Fibroblast of the conjunctiva (primary cell): ENCODE measurements at regions not wholly inside any gene's neighbourhood (a gene's known extent, or its start where the extent isn't known, plus 50 kb on each side); places are given as distances from the start of the nearest gene placed in this dataset.
"Not testable (repeated sequence)": the region's sequence is repeated elsewhere in the genome, so short reads cannot be mapped to it uniquely, and the experiment has no call there.

Experiments used
- DNase-seq: peaks from one replicate; pipeline ENCODE4 v3.0.0-alpha.2; 2010; ENCODE audit warnings: low read depth

DNA sequence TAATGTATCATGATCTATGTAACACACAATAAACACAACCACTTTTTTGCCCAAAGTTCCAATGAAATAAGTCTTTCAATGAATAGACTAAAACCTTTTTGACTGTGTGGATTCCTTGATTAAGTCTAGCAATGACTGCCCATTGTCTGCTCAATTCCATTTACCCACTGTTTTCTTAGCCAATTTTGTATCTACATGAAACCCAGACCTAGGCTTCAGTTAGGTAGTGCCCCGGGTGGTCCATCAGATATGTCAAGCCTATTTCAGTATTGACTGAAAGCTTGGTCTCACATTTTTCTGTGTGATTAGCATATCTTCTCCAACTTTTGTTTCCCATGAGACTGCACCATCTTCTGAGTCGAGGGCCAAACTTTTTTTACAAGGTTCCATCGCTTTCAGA lies 615.0 kb downstream of the C6orf118 start:
- no peak for DNase-seq

DNA sequence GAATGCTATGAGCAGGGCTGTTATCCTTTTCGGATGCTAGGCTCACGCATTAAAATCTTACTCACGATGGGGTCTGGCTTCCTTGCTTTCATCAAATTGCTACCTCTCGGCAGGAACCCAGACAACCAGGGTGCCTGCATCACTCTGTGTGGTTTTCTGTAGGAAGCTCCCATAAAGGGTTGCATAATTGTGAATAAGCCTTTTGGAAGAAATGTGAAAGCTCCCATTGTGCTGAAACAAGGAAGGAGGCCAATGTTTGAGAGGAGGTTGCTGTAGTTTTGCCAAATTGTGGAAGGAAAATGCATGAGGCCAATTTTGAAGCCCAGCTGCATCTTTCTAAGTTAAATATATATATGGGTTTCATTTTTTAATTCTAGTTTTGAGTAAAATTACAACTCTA lies 615.5 kb downstream of the C6orf118 start:
- no peak for DNase-seq

DNA sequence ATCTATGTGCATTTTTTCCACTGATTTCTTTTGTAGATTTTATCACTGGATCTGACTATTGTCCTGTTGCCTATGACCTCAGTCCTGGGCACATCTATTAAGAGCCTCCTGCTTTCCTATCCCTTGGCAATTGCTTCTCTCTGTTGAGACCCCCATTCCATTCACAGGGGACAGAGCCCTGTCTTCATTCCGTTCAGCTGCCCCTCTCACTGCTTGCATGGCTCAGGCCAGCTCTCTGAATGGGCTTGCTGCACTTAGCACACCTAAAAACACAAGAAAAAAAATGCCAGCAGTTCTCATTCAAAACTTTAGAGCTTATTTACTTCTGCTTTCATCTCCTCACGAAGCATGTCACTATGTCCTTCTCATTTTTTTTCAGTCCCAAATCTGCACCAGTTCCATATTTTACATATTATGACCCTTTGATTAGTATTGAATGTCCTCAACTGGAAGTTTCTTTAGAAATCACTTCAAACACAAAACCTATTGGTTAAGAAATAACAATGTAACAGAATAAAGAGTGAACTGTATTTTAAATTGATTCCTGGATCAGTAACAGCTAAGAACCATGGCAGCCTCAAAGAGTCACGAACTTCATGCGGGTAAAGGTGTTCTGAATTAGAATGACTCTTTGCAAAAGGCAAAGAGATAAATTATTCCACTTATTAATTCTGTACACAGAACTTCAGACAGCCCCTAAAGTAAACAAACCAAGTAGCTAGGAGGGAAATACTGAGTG lies 616.5 kb downstream of the C6orf118 start:
- no peak for DNase-seq

DNA sequence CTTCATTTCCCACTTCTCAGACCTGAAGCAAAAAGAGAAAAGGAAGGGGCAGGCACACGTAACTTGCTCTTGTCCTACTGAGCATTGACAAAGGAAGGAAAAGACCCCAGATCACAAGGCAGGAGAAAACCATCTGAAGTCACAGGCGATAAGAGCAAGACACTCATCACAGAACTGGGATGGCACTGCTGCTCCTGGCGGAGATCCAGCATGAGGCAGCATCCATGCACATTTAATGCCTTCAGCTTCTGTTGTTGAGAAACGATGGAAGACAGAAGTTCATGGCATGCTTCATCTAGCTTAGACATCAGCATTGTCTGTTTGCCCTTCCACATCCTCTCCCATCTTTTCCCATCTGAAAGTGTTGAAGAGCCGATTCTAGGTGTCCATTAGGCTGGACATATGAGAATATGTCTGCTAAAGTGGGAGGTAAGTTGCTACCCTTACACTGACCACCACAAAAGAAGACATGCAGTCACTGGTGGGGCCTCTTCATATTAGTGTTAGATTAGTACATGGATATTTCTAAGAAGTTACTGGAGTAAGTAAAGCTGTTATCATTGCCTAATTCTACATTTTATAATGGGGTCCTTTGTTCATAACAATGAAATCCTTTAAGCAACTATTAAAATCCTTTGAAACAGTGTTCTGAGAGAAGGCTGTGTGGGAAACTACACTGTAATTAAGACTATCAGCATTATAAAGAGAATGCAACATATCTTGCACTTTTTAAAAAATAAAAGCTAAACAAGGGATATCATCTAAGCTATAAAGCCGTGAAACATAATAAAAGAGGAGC lies 618.5 kb downstream of the C6orf118 start:
- no peak for DNase-seq

DNA sequence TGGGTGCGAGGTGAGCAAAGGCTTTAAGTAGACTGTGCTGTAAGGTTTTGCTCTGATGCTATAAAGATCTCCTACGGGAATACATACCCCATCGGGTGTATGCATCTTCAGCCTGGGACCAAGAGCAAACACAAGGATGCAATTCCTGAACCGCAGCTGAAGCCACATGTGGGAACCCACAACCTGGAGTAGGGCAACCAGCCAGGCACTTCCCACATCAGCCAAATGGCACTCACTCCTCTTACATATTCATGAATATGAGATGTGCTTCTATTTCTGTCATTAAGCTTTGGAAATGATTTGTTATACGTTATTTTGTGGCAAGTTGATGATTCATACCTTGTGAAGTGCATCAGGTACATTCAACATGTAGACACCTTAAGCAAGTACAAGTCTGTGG lies 619.2 kb downstream of the C6orf118 start:
- no peak for DNase-seq

DNA sequence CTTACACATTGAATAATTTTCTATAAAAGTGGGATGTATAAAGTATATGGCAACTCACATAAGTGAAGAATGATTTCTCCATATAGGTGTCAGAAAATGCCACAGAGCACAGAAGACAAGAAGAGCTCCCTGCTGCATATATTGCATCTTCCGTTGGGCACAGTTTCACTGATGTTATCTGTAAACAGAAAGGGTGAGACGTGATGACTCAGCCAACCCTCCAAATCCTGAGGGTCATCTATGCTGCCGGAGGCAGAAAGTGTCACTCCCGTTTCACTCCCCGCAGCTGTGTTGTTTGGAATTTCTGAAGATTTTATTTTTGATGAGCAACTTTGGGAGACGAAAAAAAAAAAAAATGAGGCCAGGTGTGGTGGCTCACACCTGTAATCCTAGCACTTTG lies 644.1 kb downstream of the C6orf118 start:
- no peak for DNase-seq

DNA sequence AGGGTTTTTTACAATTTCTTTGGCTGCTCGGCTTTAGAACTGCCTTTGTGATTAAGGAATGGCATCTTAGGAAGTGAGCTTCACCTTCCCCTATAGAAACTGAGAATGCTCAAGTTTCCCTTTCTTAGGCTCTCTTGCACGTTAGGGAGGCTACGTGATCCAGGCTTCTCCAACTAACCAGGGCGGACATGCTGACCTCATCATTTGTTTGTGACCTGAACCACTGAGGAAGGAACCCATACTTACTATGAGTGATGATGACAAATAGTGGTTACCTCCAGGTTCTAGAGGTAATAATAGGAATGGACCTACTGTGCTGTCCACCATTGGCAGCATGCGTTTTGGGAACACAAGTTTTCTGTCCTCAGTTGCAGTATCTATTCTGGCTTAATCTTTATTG lies 645.8 kb downstream of the C6orf118 start:
- DNase-seq, result no peak

DNA sequence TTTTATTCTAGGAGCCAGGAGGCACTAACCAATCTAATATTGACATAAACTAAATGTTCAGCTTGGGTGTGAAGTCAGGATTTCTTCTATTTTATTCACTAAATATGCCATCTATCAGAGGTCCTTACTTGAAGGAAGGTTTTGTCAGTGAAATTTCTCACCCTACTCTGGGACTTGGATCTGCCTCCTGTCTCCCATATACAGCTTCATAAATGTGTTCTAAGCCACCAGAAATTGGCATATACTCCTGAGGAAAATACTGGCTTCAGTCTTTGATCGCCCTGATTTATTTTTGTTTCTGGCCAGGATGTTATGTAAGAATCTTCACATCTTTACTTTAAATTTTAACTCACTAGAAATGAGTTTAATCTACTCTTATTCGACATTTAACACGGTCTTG lies 647.7 kb downstream of the C6orf118 start:
- no peak for DNase-seq

DNA sequence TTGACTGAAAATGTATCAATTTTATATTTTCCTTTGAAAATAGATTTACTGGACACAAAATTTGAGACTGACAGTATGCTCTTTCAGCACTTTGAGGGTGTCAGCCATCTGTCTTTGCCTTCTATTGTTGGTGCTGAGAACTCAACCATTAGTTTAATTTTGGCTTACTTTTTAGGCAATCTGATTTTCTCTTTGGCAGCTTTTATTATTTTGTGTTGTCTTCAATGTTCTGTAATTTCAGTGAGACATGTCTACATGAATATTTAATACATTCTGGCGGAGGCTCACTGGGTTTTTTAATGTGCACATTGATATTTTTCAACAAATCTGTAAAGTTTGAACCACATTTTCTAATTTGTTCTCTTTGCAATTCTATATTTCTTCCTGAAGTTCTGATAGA lies 648.6 kb downstream of the C6orf118 start:
- no peak for DNase-seq

DNA sequence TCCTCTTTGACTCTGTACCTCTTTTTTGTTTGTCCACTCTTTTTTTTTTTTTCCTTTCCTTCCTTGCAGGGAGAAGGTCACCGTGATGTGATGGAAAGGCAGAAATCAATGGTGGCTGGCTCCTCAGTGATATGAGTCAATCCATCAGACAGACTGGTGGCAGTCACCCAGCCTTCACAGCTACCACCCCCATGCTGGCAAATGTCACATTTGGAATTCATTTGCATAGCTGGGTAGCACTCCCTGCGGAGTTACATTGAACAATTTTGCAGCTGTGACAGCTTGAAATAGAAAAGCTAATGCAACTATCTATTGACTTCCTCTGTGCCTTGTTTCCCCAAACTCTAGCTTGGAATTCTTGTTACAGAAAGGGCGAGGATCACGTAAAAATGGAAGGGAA lies 668.4 kb downstream of the C6orf118 start:
- DNase-seq, result no peak

DNA sequence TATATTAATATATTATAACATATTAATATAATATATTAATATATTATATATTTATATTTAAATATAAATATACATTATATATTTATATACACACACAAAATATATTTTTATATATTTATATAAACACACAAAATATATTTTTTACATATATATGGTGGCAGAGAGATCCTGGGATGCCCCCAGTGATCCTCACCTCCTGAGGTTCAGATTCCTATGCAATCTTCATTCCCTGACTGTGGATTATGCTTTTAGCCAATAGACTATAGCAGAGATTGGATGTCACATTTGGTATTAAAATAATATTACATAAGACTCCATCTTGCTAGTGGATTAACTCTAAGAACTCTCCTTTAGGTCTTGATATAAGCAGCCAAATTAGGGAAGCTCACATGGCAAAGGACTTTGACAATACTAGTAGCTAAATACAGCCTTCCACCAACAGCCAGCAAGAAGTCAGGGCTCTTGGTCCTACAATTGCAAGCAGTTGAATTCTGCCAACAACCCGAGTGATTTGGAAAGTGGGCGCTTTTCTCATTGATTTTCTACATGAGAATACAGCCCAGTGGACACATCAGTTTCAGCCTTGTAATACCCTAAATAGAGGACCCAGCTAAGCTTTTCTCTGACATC lies 681.0 kb downstream of the C6orf118 start:
- no peak for DNase-seq

DNA sequence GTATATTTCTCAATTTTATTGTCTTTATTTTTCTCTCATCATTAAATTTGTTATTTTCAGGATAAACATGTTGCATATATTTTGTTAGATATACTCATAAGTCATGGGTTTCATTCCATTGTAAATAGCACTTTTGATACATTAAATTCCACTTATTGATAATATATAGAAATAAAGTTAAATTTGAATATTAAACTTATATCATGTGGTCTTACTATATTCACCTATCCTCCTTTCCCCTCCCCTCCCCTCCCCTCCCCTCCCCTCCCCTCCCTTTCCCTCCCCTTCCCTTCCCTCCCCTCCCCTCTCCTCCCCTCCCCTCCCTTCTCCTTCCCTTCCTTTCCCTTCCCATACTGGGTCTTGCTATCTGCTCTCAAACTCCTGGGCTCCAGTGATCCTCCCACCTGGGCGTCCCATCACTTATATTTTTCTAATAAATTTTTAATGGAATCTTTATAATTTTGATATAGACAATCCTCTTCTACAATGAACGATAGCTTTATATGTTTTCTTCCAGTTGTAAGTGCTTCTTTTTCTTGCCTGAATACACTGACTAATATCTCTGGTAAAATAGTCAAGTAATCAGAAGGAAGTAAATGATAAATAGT lies 692.4 kb downstream of the C6orf118 start:
- DNase-seq, result no peak

DNA sequence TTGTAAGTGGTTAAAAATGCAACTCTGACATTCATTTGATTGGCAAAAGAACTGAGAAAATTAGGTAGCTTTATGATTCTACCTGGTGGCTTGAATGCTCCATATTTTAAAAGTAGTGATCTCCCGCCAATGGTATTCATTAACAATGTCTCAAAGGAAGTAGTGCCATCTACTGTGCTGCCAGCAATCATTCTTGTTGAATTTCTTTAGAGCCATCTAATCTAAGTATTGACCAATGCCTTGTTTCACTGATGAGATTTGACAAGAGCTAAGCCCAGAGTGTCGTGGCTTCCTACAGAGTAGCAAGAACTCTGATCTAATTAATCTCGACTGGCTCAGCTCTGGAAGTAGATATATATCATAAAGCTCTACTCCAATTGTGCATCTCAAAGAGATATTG lies 696.7 kb downstream of the C6orf118 start:
- no peak for DNase-seq

DNA sequence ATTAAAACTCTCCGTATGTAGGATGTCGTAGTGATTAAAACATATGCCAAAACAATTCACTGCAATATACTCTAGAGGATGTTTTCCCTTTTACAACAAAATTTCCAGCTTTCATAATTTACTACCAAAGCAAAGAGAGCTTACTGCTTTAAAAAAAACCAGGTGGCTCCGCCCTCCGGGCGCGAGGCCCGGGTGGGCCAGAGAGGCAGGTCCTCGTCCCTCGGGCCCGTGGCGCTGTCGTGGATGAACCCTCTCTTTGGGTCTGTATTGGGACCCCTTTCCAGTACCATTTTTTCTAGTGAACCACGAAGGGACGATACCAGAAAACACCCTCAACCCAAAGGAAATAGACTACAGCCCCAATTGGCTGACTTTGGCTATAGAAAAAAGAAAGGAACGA lies 698.5 kb downstream of the C6orf118 start:
- not testable (repeated sequence) for DNase-seq

DNA sequence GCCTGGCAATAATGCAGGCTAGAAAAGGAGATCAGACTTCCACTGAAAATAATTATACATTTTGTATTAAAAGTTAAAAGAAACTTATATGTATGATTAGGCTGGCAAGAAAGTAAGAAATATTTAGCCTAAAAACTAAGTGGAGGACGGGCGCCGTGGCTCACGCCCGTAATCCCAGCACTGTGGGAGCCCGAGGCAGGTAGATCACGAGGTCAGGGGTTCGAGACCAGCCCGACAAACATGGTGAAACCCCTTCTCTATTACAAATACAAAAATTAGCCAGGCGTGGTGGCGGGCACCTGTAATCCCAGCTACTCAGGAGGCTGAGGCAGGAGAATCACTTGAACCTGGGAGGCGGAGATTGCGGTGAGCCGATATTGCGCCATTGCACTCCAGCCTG lies 707.0 kb downstream of the C6orf118 start:
- DNase-seq, result not testable (repeated sequence)

DNA sequence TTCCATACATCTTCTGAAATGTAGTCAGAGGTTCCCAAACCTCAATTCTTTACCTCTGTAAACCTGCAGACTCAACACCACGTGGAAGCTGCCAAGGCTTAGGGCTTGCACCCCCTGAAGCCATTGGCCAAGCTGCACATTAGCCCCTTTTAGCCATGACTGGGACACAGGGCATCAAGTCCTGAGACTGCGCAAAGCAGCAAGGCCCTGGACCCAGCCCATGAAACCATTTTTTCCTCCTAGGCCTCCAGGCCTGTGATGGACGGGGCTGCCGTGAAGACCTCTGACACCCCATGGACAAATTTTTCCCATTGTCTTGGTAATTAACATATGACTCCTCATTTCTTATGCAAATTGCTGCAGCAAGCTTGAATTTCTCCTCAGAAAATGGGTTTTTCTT lies 727.8 kb downstream of the C6orf118 start:
- DNase-seq, result no peak

DNA sequence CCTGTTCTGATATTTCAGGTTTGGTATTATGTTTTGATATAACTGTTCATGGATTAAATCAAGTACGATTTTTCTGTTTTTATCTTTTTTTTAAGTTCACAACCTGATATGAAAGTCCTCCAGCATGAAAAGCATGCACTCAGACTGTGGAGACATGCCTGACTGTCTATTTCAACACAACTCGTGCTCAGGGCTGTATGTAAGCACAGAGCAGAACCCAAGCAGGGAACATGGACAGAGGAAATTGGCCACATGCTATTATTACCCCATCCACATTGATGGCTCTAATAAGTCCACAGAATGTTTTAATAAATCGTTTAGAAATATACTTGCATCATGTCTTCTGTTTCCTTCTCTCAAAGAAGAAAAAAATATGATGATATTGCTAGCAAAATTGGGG lies 730.4 kb downstream of the C6orf118 start:
- DNase-seq, result no peak

DNA sequence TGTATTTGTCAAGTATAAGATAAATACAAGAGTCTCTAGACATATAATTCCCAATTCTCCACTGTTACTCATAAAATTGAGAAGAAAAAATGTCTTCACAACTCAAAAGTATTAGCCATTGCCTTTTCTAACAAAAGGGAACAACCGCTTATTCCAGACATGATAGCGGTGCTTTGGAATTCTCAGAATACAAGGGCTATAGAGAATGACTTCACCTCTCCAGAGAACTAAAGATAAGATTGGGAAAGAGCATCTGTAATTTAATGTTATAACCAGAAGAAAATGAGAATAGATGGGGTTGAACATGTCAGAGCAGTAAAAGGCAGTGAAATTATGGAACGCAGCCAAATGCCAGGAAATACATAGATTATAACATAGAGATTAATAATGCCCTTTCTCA lies 730.8 kb downstream of the C6orf118 start:
- no peak for DNase-seq

DNA sequence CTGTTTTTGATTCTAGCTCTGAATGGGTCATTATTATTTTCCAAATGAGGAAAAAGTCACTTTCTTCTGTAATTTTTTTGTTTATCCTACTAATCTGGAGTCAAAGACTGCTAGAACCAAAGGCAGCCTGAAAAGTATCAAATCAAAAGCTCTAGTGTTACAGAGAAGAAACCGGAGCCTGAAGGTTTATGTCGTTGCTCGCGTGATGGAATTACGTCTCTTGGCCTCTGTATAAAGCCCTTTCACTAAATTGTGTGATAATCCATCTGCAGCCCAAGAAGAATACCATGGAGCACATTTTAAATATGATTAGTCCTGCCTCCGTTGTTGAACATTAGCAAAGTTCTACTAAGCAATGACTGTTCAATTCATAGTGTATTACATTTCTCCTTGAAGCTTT lies 738.6 kb downstream of the C6orf118 start:
- no peak for DNase-seq

DNA sequence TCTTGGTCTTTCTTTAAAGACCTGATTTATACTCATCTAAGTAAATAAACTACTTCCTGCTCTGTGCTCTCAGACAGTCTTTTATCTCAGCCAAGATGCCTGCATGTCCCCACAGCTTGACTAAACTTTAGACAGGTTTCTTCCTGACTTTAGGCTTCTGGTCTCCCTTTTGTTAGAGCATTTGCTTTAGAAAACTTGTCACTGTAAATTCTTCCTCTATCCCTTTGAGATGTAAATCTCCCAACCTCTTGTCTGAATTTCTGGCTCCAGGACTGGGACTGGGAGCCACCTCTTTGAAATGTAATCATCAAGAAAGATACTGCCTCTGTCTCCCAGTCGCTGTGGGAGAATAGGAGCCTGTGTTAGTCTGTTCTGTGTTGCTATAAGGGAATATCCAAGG lies 739.9 kb downstream of the C6orf118 start:
- no peak for DNase-seq

DNA sequence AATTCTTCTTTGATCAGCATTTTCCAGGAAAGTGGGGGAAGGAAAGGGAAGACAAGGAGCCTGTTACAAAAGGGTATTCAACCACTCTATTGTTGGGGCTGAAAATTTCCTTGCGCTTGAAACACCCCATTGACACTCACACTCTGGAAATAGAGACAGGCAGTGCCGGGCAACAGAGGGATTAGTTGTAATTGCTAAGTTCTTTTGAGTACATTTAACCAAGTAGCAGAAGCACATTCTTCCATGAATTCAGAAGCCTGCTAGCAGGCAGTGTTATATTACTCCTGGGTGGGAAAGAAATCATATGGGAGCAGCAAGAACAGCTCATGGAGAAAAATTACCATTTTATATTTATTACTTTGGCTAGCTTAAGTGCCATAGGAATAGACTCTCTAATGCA lies 745.5 kb downstream of the C6orf118 start:
- DNase-seq, result no peak

DNA sequence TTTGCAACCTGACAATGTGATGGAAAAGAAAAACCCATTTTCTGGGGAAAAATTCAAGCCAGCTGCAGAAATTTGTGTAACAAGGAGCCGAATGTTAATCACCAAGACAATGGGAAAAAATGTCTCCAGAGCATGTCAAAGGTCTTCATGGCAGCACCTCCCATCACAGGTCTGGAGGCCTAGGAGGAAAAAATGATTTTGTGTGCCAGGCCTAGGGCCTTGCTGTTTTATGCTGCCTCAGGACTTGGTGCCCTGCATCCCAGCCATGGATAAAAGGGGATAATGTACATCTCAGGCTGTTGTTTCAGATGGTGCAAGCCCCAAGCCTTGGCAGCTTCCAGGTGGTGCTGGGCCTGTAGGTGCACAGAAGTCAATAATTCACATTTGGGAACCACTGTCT lies 747.7 kb downstream of the C6orf118 start:
- no peak for DNase-seq
